ENCODE measurements at regions not wholly inside any gene's neighbourhood (a gene's known extent, or its start where the extent isn't known, plus 50 kb on each side); places are given as distances from the start of the nearest gene placed in this dataset.

DNA sequence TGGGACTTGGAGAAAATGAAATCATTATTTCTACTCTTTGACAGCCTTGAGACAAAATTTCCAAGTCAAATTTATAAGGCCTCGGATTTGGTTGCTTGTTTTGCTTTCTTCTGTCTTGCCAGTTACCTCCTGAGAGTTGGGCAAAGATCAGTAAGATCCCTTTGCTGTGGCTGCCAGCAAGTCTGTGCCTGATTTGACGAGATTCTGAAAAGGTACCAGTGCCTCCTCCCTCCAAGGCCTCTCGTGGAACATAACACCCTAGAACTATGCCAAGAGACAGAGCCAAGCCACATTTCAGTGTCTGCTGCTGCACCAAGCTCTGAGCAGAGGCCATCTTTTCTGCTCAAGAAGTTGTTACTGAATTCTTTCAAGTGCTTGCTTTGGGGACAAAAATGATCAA is 61.0 kb downstream of the GTPBP8 start:
- TF ChIP-seq, protein P1, sequence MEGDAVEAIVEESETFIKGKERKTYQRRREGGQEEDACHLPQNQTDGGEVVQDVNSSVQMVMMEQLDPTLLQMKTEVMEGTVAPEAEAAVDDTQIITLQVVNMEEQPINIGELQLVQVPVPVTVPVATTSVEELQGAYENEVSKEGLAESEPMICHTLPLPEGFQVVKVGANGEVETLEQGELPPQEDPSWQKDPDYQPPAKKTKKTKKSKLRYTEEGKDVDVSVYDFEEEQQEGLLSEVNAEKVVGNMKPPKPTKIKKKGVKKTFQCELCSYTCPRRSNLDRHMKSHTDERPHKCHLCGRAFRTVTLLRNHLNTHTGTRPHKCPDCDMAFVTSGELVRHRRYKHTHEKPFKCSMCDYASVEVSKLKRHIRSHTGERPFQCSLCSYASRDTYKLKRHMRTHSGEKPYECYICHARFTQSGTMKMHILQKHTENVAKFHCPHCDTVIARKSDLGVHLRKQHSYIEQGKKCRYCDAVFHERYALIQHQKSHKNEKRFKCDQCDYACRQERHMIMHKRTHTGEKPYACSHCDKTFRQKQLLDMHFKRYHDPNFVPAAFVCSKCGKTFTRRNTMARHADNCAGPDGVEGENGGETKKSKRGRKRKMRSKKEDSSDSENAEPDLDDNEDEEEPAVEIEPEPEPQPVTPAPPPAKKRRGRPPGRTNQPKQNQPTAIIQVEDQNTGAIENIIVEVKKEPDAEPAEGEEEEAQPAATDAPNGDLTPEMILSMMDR (conservative IDR thresholded peaks at IDR 0.05; ENCODE audit: low read depth, low read length): no peak
- DNase-seq (ENCODE audit: low read depth): no peak
- H3K4me3 ChIP-seq (ENCODE audit: low read depth, low read length): no peak overlapping the region

DNA sequence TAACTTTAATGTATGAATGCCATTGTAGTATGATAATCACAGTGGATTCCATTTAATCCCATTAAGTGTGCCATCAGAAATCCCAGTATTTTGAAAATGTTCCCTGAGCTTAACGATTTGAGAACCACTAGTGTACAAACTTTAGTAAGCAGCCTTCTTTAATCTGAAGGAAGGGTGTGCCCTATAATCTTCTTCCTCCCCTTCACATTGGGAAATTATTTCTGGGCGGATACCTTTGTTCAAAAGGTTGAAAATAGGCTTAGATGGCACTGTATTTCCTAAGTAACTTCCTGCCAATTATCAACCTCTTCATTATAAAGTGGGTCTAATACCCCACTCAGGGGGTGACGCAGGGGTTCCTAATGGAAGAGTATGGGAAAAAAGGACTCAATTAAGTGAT is 62.4 kb downstream of the GTPBP8 start:
- TF ChIP-seq, protein P1 (conservative IDR thresholded peaks at IDR 0.05; ENCODE audit: low read depth, low read length): no peak
- no peak for DNase-seq (ENCODE audit: low read depth)
- no peak overlapping the region for H3K4me3 ChIP-seq (ENCODE audit: low read depth, low read length)

DNA sequence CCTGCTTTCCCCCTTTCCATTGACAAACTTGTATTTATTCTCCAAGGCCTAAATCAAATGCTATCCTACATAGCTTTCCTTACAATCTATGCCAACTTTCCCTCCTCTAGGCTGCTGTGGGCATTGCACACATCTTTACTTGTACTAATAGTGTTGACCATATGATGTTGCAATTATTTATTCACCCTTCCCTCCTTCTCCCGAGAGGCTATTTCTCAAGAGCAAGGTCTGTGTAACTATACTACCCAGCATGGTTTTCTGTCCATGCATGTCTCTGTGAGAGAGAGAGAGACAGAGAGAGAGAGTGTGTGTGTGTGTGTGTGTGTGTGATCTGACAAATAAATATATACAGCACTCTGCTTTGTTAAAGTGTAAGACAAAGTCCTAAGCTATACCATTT is 63.8 kb downstream of the GTPBP8 start:
- peak; percentile 83 for DNase-seq (ENCODE audit: low read depth)
- no peak overlapping the region for H3K4me3 ChIP-seq (ENCODE audit: low read depth, low read length)
- TF ChIP-seq, protein P1 (conservative IDR thresholded peaks at IDR 0.05; ENCODE audit: low read depth, low read length): no peak

DNA sequence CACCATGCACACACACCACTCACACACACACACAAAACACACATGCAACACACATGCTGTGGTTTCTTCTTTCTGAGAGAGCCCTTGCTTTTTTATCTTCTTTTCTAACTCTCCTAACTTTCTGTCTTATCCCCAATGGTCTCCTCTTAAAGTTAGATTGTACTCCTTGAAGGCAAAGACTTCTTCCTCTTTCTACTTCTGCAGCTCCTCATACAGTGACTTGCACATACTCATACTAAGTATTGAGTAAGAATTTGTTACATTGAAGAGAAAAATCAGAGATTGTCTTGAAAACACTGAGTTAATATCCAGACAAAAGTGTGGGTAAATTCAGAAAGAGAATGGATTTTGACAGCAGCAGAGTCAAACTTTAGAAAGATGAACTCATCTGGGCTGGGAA is 64.4 kb downstream of the GTPBP8 start:
- no peak for DNase-seq (ENCODE audit: low read depth)
- no peak overlapping the region for H3K4me3 ChIP-seq (ENCODE audit: low read depth, low read length)
- TF ChIP-seq, protein P1 (conservative IDR thresholded peaks at IDR 0.05; ENCODE audit: low read depth, low read length): no peak

DNA sequence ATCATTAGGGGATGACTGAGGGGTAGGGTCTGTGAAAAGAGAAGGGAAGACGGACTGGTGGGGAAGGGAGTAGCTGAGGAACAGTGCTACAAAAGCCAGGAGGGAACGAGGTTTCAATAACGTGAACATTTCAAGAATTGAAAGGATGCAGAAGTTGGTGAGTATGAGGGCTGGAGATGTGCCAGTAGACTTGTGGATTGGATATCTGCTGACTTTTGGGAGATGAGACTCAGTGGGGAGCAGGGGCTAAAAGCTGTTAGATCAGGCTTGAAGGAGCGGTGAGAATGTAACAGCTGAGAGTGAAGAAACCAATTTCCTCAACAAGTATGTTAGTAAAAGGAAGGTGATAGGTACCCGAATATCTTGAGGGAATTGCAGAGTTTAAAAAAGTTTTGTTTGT is 65.2 kb downstream of the GTPBP8 start:
- no peak overlapping the region for H3K4me3 ChIP-seq (ENCODE audit: low read depth, low read length)
- TF ChIP-seq, protein P1 (conservative IDR thresholded peaks at IDR 0.05; ENCODE audit: low read depth, low read length): no peak
- peak; percentile 34 for DNase-seq (ENCODE audit: low read depth)

DNA sequence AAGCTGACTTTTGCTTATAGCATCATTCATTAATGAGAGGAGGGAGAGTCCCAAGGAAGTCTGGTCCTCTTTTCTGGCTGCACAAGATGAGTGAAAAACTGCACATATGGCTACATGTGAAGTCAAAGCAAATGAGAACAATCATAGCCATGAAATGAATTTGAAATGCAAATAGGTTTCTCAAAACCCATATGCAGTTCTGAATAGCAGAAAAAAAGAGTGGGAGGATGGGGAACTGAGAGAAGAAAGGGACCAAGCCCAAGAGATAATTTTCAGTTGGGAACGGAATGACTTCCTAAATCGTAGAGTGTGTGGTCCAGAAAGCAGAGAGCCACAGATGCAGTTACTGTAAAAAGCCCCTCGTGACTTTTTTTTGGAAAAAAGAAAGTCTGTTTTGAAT is 66.3 kb downstream of the GTPBP8 start:
- TF ChIP-seq, protein P1 (conservative IDR thresholded peaks at IDR 0.05; ENCODE audit: low read depth, low read length): no peak
- DNase-seq (ENCODE audit: low read depth): no peak
- no peak overlapping the region for H3K4me3 ChIP-seq (ENCODE audit: low read depth, low read length)

DNA sequence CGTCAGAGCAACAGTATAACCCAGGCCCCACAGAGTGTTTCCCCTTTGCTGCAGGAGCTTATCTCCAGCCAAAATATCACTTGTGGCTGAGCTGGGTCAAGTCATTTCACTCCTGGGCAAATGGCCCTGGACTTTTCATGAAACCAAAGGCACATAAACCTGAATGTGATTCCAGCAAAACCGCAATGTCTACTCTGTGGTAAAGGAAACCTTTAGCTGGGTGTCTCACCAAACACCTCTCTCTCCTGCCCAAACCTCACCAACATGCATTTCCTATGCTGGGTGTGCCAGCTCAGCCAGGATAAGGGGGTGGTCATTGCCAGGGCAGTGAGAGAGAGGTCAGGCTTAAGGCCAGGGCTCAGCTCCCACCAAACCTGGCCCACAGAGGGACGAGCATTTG is 67.4 kb downstream of the GTPBP8 start:
- TF ChIP-seq, protein P1 (conservative IDR thresholded peaks at IDR 0.05; ENCODE audit: low read depth, low read length): no peak
- no peak for DNase-seq (ENCODE audit: low read depth)
- no peak overlapping the region for H3K4me3 ChIP-seq (ENCODE audit: low read depth, low read length)

Measured in choroid plexus epithelial cell (primary cell).